Coronary artery (tissue), 2 donors: ENCODE measurements at regions not wholly inside any gene's neighbourhood (a gene's known extent, or its start where the extent isn't known, plus 50 kb on each side); places are given as distances from the start of the nearest gene placed in this dataset.
A peak's percentile ranks its signal among the peaks of the same experiment; 100 is the strongest.

ENCODE experiments used
- DNase-seq: peaks from one replicate; pipeline ENCODE4 v3.0.0-alpha.2; 2017; ENCODE audit warnings: low spot score
- H3K27ac ChIP-seq, 2 donors: fragments of 200-600 bp; sonication (generic); one replicate each; pipeline ENCODE4 v1.5.1; 2016 to 2019
- H3K4me3 ChIP-seq: fragments of 200-600 bp; sonication (generic); 2 replicates; pipeline ENCODE4 v1.5.1; 2016; ENCODE audit warnings: mild to moderate bottlenecking, moderate library complexity
- CTCF ChIP-seq: fragments of 200-600 bp; sonication (generic); IDR thresholded peaks from one replicate; pipeline ENCODE4 v1.5.1; 2019; ENCODE audit warnings: antibody characterized with exemption

GRCh38 chr15:75100679-75101078 lies 77.3 kb downstream of the PPCDC start:
- no peak overlapping the region for H3K4me3 ChIP-seq
- no peak for TF ChIP-seq CTCF
- DNase-seq, result no peak
- H3K27ac ChIP-seq, result no peak overlapping the region

GRCh38 chr15:75104804-75105557 lies 81.6 kb downstream of the PPCDC start:
- Histone ChIP-seq H3K4me3 (no peak overlapping the region), H3K27ac (peak overlapping the region in 1 of 2 donors; percentile 68)
- TF ChIP-seq CTCF, result no peak
- peak; percentile 74 for DNase-seq

GRCh38 chr15:75107516-75107907 lies 84.1 kb downstream of the PPCDC start:
- TF ChIP-seq CTCF, result no peak
- DNase-seq, result no peak
- Histone ChIP-seq H3K27ac (no peak overlapping the region), H3K4me3 (no peak overlapping the region)

- Histone ChIP-seq H3K4me3 (no peak overlapping the region), H3K27ac (peak overlapping the region in 1 of 2 donors; percentile 5)
- DNase-seq, result no peak
- TF ChIP-seq CTCF, result no peak
These were observed 84.8 kb downstream of the PPCDC start for GRCh38 chr15:75107908-75108838.

GRCh38 chr15:75109021-75109735 lies 85.8 kb downstream of the PPCDC start:
- H3K4me3 ChIP-seq, result no peak overlapping the region
- DNase-seq, result no peak
- H3K27ac ChIP-seq, result no peak overlapping the region
- TF ChIP-seq CTCF, result no peak

GRCh38 chr15:75109736-75110130 lies 86.3 kb downstream of the PPCDC start:
- no peak overlapping the region for H3K4me3 ChIP-seq
- no peak for TF ChIP-seq CTCF
- DNase-seq, result no peak
- H3K27ac ChIP-seq, result no peak overlapping the region
